ENCODE measurements at regions not wholly inside any gene's neighbourhood (a gene's known extent, or its start where the extent isn't known, plus 50 kb on each side); places are given as distances from the start of the nearest gene placed in this dataset.

- Histone ChIP-seq H3K4me1 (peaks cover 2% of the 10 kb centered on the region), H3K4me3 (no peak overlapping the region), H3K27me3 (ENCODE audit: low read depth) (no peaks in the 10 kb centered on the region), H3K36me3 (replicated peaks) (no peaks in the 10 kb centered on the region), H3K9me3 (no peaks in the 10 kb centered on the region)
- no peak for DNase-seq (ENCODE audit: low spot score in 2 of 2)
- in situ Hi-C loops (cut with MboI; ENCODE audit: low sequenced_read_pairs), result no loop called here
Observed at GRCh38 chr5:109467058-109467457, 57.3 kb upstream of the PJA2 start.
